ENCODE measurements at regions not wholly inside any gene's neighbourhood (a gene's known extent, or its start where the extent isn't known, plus 50 kb on each side); places are given as distances from the start of the nearest gene placed in this dataset.
"Not testable (repeated sequence)": the region's sequence is repeated elsewhere in the genome, so short reads cannot be mapped to it uniquely, and the experiment has no call there.

GRCh38 chr11:24386546-24387397, 110.1 kb upstream of the LUZP2 start:
- DNase-seq (ENCODE audit: low read depth), result peak; percentile 32

GRCh38 chr11:24389575-24389974, 107.3 kb upstream of the LUZP2 start:
- DNase-seq (ENCODE audit: low read depth), result no peak

GRCh38 chr11:24390016-24390415, 106.8 kb upstream of the LUZP2 start:
- DNase-seq (ENCODE audit: low read depth), result no peak

- no peak for DNase-seq (ENCODE audit: low read depth)
Measured at GRCh38 chr11:24390762-24391161, 106.1 kb upstream of the LUZP2 start.

GRCh38 chr11:24391167-24391566, 105.7 kb upstream of the LUZP2 start:
- no peak for DNase-seq (ENCODE audit: low read depth)

- DNase-seq (ENCODE audit: low read depth), result no peak
Measured at GRCh38 chr11:24400059-24400665, 96.7 kb upstream of the LUZP2 start.

- no peak for DNase-seq (ENCODE audit: low read depth)
Measured at GRCh38 chr11:24406389-24406788, 90.5 kb upstream of the LUZP2 start.

GRCh38 chr11:24406980-24407379, 89.9 kb upstream of the LUZP2 start:
- no peak for DNase-seq (ENCODE audit: low read depth)

GRCh38 chr11:24407733-24408132, 89.1 kb upstream of the LUZP2 start:
- no peak for DNase-seq (ENCODE audit: low read depth)

- no peak for DNase-seq (ENCODE audit: low read depth)
Measured at GRCh38 chr11:24408202-24408601, 88.7 kb upstream of the LUZP2 start.

GRCh38 chr11:24411791-24412190, 85.1 kb upstream of the LUZP2 start:
- no peak for DNase-seq (ENCODE audit: low read depth)

- no peak for DNase-seq (ENCODE audit: low read depth)
Measured at GRCh38 chr11:24412722-24413121, 84.1 kb upstream of the LUZP2 start.

GRCh38 chr11:24413391-24413790, 83.5 kb upstream of the LUZP2 start:
- no peak for DNase-seq (ENCODE audit: low read depth)

GRCh38 chr11:24415955-24416636, 80.8 kb upstream of the LUZP2 start:
- DNase-seq (ENCODE audit: low read depth), result not testable (repeated sequence)

- no peak for DNase-seq (ENCODE audit: low read depth)
Measured at GRCh38 chr11:24421766-24422165, 75.1 kb upstream of the LUZP2 start.

GRCh38 chr11:24422376-24422775, 74.5 kb upstream of the LUZP2 start:
- peak; percentile 0 for DNase-seq (ENCODE audit: low read depth)

- no peak for DNase-seq (ENCODE audit: low read depth)
Measured at GRCh38 chr11:24437123-24437522, 59.7 kb upstream of the LUZP2 start.

All from EH (cell line).